ENCODE measurements at regions not wholly inside any gene's neighbourhood (a gene's known extent, or its start where the extent isn't known, plus 50 kb on each side); places are given as distances from the start of the nearest gene placed in this dataset.
A peak's percentile ranks its signal among the peaks of the same experiment; 100 is the strongest.

DNA sequence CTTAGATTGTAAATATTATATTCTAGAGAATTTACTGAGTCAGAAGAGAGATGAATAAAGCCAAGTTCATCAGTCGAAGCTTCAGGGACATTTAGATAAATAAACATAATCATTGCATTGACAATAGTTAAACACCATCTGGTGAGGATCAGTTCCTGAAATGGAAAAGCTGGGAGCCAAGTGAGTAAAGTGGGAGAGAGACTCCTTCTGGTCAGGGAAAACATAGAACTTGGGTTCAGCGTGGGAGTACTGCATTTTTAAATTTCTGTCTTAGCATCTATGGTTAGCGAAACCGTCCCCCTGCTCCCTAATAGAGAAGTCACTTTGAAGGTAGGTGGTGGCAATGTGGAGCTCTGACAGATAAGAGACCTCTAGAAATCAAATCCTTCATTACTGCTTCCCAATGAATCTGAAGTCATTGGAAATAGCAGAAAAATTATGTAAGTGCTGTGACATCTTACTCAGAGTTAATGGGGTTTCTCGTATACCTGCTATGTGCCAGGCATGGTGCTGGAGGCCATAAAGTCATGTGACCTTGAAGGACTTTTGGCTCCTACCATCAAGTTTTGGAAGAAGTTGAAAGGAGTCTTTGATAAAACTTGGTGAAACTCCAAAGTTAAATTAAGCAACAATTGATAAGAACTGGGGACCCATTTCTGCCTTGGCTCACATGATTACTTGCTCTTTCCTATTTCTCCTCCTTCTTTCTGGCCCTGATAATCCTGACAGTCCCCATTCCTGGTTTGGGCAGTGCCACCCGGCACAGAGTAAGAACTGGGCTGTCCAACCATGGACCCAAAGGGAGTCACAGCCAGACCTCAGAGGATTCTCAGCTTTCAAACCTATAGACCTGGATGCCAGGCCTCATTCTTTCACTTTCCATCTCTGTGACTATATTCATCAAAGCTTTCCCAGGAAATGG is 211.2 kb downstream of the C7orf25 start:
- POLR2A ChIA-PET = interaction anchor here (0.9 kb wide), 1 partner anchor 59 kb away, joined by 3 read pairs; no protein-coding TSS in a partner anchor
- no peak for ATAC-seq
- Histone ChIP-seq H3K9ac (ENCODE audit: insufficient read depth in 1 of 2, low read depth in 2 of 2, low read length in 2 of 2) (no peak overlapping the region), H3K9me3 (replicated peaks; ENCODE audit: control insufficient read depth, insufficient read depth, low read depth, low read length) (no peaks in the 10 kb centered on the region), H3K27ac (ENCODE audit: extremely low read depth, low read depth, low read length) (no peak overlapping the region), H3K4me3 (no peak overlapping the region), H2AFZ (ENCODE audit: low read depth, low read length) (no peak overlapping the region), H3K27me3 (ENCODE audit: control insufficient read depth in 2 of 2, insufficient read depth in 2 of 2, low read length in 2 of 2) (no peaks in the 10 kb centered on the region), H3K4me1 (replicated peaks in 1 of 2; ENCODE audit: control insufficient read depth in 2 of 2, insufficient read depth in 2 of 2, low read length in 2 of 2) (peaks cover 0 to 4% of the 10 kb centered on the region in 2 experiments; a peak in 2 of 5 replicates), H3K79me2 (ENCODE audit: control insufficient read depth, insufficient read depth, low read length) (no peaks in the 10 kb centered on the region), H3K4me2 (ENCODE audit: insufficient read depth, low read length) (no peak overlapping the region), H4K20me1 (replicated peaks; ENCODE audit: control insufficient read depth, insufficient read depth, low read length) (no peaks in the 10 kb centered on the region), H3K9me1 (ENCODE audit: control insufficient read depth, insufficient read depth, low read length) (no peaks in the 10 kb centered on the region), H3K36me3 (ENCODE audit: control insufficient read depth, insufficient read depth, low read length) (no peaks in the 10 kb centered on the region)
- no peak for FAIRE-seq
- intact Hi-C loops (cut with micrococcal nuclease) = loop anchor here (10.0 kb wide), 1 partner anchor 686 kb away; no protein-coding TSS in a partner anchor
- no TSS peak for BruUV-seq (replicated peaks)
- WGBS (ENCODE audit: insufficient coverage, low coverage, missing lambda C conversion rate) = 12% methylated on average over 6 of the region's 6 CpGs
- CTCF ChIA-PET (ENCODE audit: low intra/inter-chr PET ratio) = no interaction called here
- TF ChIP-seq, protein P1, sequence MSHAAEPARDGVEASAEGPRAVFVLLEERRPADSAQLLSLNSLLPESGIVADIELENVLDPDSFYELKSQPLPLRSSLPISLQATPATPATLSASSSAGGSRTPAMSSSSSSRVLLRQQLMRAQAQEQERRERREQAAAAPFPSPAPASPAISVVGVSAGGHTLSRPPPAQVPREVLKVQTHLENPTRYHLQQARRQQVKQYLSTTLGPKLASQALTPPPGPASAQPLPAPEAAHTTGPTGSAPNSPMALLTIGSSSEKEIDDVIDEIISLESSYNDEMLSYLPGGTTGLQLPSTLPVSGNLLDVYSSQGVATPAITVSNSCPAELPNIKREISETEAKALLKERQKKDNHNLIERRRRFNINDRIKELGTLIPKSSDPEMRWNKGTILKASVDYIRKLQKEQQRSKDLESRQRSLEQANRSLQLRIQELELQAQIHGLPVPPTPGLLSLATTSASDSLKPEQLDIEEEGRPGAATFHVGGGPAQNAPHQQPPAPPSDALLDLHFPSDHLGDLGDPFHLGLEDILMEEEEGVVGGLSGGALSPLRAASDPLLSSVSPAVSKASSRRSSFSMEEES (CRISPR knock-in tag; IDR thresholded peaks at IDR 0.05) = peak; percentile 63
- TF ChIP-seq SLC30A9 (CRISPR knock-in tag; IDR thresholded peaks at IDR 0.05) = no peak
- no peak for DNase-seq (ENCODE audit: extremely low read depth in 1 of 4, low spot score in 3 of 4)
- in situ Hi-C loops (cut with MboI) = no loop called here

Measured in K562 (cell line).